ENCODE measurements at regions not wholly inside any gene's neighbourhood (a gene's known extent, or its start where the extent isn't known, plus 50 kb on each side); places are given as distances from the start of the nearest gene placed in this dataset.

DNA sequence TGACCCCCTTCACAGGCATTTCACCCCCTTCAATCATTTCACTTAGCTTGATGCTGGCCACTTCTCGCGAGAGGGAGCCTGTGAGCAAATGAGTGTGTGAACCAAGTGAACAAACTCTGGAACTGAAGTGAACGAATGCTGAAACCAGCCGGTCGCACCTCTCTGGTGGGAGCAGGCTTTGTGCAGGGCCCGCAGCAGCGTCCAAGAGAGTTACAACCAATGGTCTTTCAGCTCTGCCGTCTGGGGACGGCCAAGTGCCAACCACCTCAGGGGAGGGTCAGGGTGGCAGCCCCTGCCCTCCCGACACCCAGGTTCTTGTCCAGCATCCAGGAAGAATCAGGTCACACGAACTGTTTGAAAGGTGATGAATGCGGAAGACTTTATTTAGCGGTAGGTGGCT, 764.0 kb downstream of the SUCLG1 start:
- H4K20me1 ChIP-seq (ENCODE audit: control insufficient read depth, insufficient read depth, low read depth, low read length): no peaks in the 10 kb centered on the region
- no peaks in the 10 kb centered on the region for H3K4me1 ChIP-seq (ENCODE audit: control insufficient read depth, low read length)
- no peak overlapping the region for H3K27ac ChIP-seq (ENCODE audit: low read depth, low read length)
- H3K9me2 ChIP-seq (replicated peaks; ENCODE audit: control insufficient read depth, low read length): no peaks in the 10 kb centered on the region
- no peaks in the 10 kb centered on the region for H3K27me3 ChIP-seq (ENCODE audit: control insufficient read depth, low read length)
- H3F3A ChIP-seq (ENCODE audit: control insufficient read depth, insufficient read depth): no peaks in the 10 kb centered on the region
- H3K4me2 ChIP-seq (ENCODE audit: low read length): no peak overlapping the region
- no peaks in the 10 kb centered on the region for H3K36me3 ChIP-seq (ENCODE audit: control insufficient read depth, low read length)
- no peak for TF ChIP-seq EZH2phosphoT487 (IDR thresholded peaks at IDR 0.05; ENCODE audit: borderline replicate concordance, low read length)
- TF ChIP-seq, protein P1, sequence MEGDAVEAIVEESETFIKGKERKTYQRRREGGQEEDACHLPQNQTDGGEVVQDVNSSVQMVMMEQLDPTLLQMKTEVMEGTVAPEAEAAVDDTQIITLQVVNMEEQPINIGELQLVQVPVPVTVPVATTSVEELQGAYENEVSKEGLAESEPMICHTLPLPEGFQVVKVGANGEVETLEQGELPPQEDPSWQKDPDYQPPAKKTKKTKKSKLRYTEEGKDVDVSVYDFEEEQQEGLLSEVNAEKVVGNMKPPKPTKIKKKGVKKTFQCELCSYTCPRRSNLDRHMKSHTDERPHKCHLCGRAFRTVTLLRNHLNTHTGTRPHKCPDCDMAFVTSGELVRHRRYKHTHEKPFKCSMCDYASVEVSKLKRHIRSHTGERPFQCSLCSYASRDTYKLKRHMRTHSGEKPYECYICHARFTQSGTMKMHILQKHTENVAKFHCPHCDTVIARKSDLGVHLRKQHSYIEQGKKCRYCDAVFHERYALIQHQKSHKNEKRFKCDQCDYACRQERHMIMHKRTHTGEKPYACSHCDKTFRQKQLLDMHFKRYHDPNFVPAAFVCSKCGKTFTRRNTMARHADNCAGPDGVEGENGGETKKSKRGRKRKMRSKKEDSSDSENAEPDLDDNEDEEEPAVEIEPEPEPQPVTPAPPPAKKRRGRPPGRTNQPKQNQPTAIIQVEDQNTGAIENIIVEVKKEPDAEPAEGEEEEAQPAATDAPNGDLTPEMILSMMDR (IDR thresholded peaks at IDR 0.05; ENCODE audit: low read depth, low read length, poor library complexity, severe bottlenecking): no peak
- no peaks in the 10 kb centered on the region for H3K79me2 ChIP-seq (ENCODE audit: control insufficient read depth, low read length)
- no peaks in the 10 kb centered on the region for H3K9me3 ChIP-seq (ENCODE audit: control insufficient read depth, insufficient read depth, low read length)
- no peak overlapping the region for H3K4me3 ChIP-seq (ENCODE audit: low read length)

DNA sequence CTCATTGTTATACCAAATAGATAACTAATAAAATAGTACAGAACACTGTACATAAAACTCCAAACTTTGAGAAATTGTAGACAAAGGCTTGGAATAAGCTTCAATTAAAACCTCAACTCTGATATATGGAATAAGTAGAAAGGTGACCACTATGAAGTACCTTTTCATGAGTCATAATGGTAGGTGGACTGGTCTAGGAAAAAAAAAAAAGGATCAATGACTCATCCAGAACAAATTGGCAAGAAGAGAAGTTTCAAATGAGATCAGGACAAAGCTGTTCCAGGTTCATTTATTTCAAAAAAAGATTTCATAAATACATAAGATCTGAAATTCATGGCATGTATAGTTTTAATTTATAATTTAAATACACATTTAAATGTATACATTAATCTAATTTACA, 769.7 kb downstream of the SUCLG1 start:
- TF ChIP-seq EZH2phosphoT487 (IDR thresholded peaks at IDR 0.05; ENCODE audit: borderline replicate concordance, low read length): no peak
- TF ChIP-seq, protein P1 (IDR thresholded peaks at IDR 0.05; ENCODE audit: low read depth, low read length, poor library complexity, severe bottlenecking): no peak
- Histone ChIP-seq H3K4me1 (ENCODE audit: control insufficient read depth, low read length) (no peaks in the 10 kb centered on the region), H3F3A (ENCODE audit: control insufficient read depth, insufficient read depth) (no peaks in the 10 kb centered on the region), H3K36me3 (ENCODE audit: control insufficient read depth, low read length) (no peaks in the 10 kb centered on the region), H3K9me3 (ENCODE audit: control insufficient read depth, insufficient read depth, low read length) (no peaks in the 10 kb centered on the region), H3K27me3 (ENCODE audit: control insufficient read depth, low read length) (no peaks in the 10 kb centered on the region), H3K4me3 (ENCODE audit: low read length) (no peak overlapping the region), H3K27ac (ENCODE audit: low read depth, low read length) (no peak overlapping the region), H4K20me1 (ENCODE audit: control insufficient read depth, insufficient read depth, low read depth, low read length) (no peaks in the 10 kb centered on the region), H3K79me2 (ENCODE audit: control insufficient read depth, low read length) (no peaks in the 10 kb centered on the region), H3K4me2 (ENCODE audit: low read length) (no peak overlapping the region), H3K9me2 (replicated peaks; ENCODE audit: control insufficient read depth, low read length) (no peaks in the 10 kb centered on the region)

DNA sequence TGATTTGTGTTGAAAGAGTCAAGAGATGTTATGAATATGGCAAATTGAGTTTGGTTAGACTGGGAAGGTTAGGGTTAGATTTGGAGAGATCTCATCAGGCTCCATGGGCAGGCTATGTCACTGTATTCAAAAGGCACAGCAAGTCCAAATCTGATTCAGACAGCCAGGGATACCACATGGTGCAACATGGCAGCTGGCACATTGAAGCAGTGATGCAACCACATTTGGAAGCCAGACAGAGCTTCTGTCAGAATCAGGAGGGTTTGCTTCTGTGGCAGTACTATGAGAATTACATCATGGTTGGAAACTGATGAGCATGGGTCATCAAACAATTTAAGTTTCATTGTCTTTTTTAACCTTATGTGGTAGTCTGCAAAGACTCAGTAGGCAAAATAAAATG, 772.2 kb downstream of the SUCLG1 start:
- H4K20me1 ChIP-seq (ENCODE audit: control insufficient read depth, insufficient read depth, low read depth, low read length): no peaks in the 10 kb centered on the region
- TF ChIP-seq, protein P1 (IDR thresholded peaks at IDR 0.05; ENCODE audit: low read depth, low read length, poor library complexity, severe bottlenecking): no peak
- no peak for TF ChIP-seq EZH2phosphoT487 (IDR thresholded peaks at IDR 0.05; ENCODE audit: borderline replicate concordance, low read length)
- H3K4me1 ChIP-seq (ENCODE audit: control insufficient read depth, low read length): no peaks in the 10 kb centered on the region
- no peaks in the 10 kb centered on the region for H3F3A ChIP-seq (ENCODE audit: control insufficient read depth, insufficient read depth)
- no peaks in the 10 kb centered on the region for H3K9me3 ChIP-seq (ENCODE audit: control insufficient read depth, insufficient read depth, low read length)
- H3K4me2 ChIP-seq (ENCODE audit: low read length): no peak overlapping the region
- H3K36me3 ChIP-seq (ENCODE audit: control insufficient read depth, low read length): no peaks in the 10 kb centered on the region
- no peak overlapping the region for H3K27ac ChIP-seq (ENCODE audit: low read depth, low read length)
- H3K9me2 ChIP-seq (replicated peaks; ENCODE audit: control insufficient read depth, low read length): no peaks in the 10 kb centered on the region
- no peaks in the 10 kb centered on the region for H3K27me3 ChIP-seq (ENCODE audit: control insufficient read depth, low read length)
- no peaks in the 10 kb centered on the region for H3K79me2 ChIP-seq (ENCODE audit: control insufficient read depth, low read length)
- H3K4me3 ChIP-seq (ENCODE audit: low read length): no peak overlapping the region

DNA sequence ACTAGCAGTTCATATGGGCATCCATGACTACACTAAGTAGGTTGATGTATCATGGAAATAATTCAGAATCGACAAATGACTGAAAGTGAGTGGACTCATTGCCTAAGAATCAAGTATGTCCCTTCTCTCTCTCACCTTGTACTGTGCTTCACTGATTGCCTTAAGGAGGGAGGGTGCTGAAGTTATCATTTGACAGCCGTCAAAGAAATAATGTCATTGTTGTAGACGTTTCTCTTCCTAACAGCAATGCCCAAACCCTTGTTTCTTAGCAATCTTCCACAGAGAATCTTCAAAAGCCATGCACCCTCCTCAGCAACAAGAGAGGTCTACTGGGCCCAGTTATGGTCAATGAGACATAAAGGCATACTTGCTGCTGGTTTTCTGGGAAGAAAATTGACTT, 785.0 kb downstream of the SUCLG1 start:
- Histone ChIP-seq H3K36me3 (ENCODE audit: control insufficient read depth, low read length) (no peaks in the 10 kb centered on the region), H3K9me3 (ENCODE audit: control insufficient read depth, insufficient read depth, low read length) (no peaks in the 10 kb centered on the region), H3K79me2 (ENCODE audit: control insufficient read depth, low read length) (no peaks in the 10 kb centered on the region), H3K4me1 (ENCODE audit: control insufficient read depth, low read length) (no peaks in the 10 kb centered on the region), H3K27me3 (ENCODE audit: control insufficient read depth, low read length) (no peaks in the 10 kb centered on the region), H4K20me1 (ENCODE audit: control insufficient read depth, insufficient read depth, low read depth, low read length) (no peaks in the 10 kb centered on the region), H3F3A (ENCODE audit: control insufficient read depth, insufficient read depth) (no peaks in the 10 kb centered on the region), H3K4me2 (ENCODE audit: low read length) (no peak overlapping the region), H3K27ac (ENCODE audit: low read depth, low read length) (no peak overlapping the region), H3K9me2 (replicated peaks; ENCODE audit: control insufficient read depth, low read length) (no peaks in the 10 kb centered on the region), H3K4me3 (ENCODE audit: low read length) (no peak overlapping the region)
- no peak for TF ChIP-seq EZH2phosphoT487 (IDR thresholded peaks at IDR 0.05; ENCODE audit: borderline replicate concordance, low read length)
- TF ChIP-seq, protein P1 (IDR thresholded peaks at IDR 0.05; ENCODE audit: low read depth, low read length, poor library complexity, severe bottlenecking): no peak

All from DOHH2 (cell line).